Motor neuron (in vitro differentiated cells): ENCODE measurements at regions not wholly inside any gene's neighbourhood (a gene's known extent, or its start where the extent isn't known, plus 50 kb on each side); places are given as distances from the start of the nearest gene placed in this dataset.
A peak's percentile ranks its signal among the peaks of the same experiment; 100 is the strongest.

Experiments used
- ATAC-seq, 8 experiments: fragments of 200-7000 bp; cut with Tn5 transposase; replicated peaks in 6 of 8; 2 replicates each; pipeline ENCODE4 v1.8.0; 2021; ENCODE audit warnings: mild to moderate bottlenecking in 8 of 8, moderate library complexity in 8 of 8
- H3K27ac ChIP-seq, 2 donors: fragments of 250-450 bp; sonication (Bioruptor Pico); 2 replicates each; pipeline ENCODE4 v1.9.0; 2021; ENCODE audit warnings: antibody characterized with exemption in 2 of 2, mild to moderate bottlenecking in 2 of 2, moderate library complexity in 1 of 2
- H3K4me1 ChIP-seq, 2 donors: fragments of 250-450 bp; sonication (Bioruptor Pico); replicated peaks in 1 of 2; 2 replicates each; pipeline ENCODE4 v1.6.1; 2021; ENCODE audit warnings: antibody characterized with exemption in 2 of 2, mild to moderate bottlenecking in 2 of 2, moderate library complexity in 1 of 2
- H3K4me3 ChIP-seq, 5 donors: fragments of 250-450 bp; sonication (Bioruptor Pico); 2 replicates each; pipeline ENCODE4 v1.9.0; 2021; ENCODE audit warnings: antibody characterized with exemption in 5 of 5, mild to moderate bottlenecking in 5 of 5, moderate library complexity in 4 of 5
- WGBS, 10 experiments: fragments of 450-650 bp; shearing (Covaris generic); methylation state at CpG; one replicate each; pipeline ENCODE4 v1.0.0; 2022; 5-methylcytosine and 5-hydroxymethylcytosine counted together
- in situ Hi-C, 9 experiments: fragments of 400-800 bp; cut with MboI; loops; one replicate each; pipeline ENCODE4 v1.15.0; 2021; ENCODE audit warnings: low sequenced_read_pairs in 9 of 9, low pct_unique_long_range_greater_than_20kb in 2 of 9; ENCODE audit not compliant: unreplicated experiment in 9 of 9

- Histone ChIP-seq H3K4me1 (no peaks in the 10 kb centered on the region), H3K4me3 (no peak overlapping the region), H3K27ac (no peak overlapping the region)
- no peak for ATAC-seq
- in situ Hi-C loops: no loop called here
These were observed 328.9 kb downstream of the SEC23A start for GRCh38 chr14:38774162-38774561.

- Histone ChIP-seq H3K27ac (no peak overlapping the region), H3K4me3 (no peak overlapping the region), H3K4me1 (no peaks in the 10 kb centered on the region)
- ATAC-seq: no peak
- in situ Hi-C loops: no loop called here
- 0 to 83% (median 65%) methylated on average over 1 of the region's 1 CpG for WGBS, 10 experiments
These were observed 332.8 kb downstream of the SEC23A start for GRCh38 chr14:38770251-38770650.

DNA sequence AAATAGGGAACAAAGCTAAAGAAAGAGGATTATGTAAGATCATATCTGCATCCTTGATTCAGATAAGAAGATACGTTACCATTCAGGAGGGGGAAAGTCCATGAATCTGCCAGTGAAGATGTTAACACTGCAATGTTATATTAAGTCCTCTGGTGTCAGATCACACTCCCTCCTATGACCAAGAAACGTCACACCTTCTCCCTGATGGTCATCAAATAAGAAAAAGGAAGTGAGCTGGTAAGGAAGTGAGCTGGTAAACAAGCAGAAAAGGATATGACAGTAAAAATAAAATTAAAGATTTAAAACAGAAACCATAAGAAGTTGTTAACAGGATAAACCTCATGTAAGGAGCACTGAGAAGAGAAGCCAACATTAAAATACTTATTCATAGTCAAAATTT lies 340.2 kb downstream of the SEC23A start:
- peak in 1 of 8 experiments; percentile 17 for ATAC-seq
- H3K4me1 ChIP-seq: no peaks in the 10 kb centered on the region
- WGBS, 10 experiments: 25 to 93% (median 68%) methylated on average over 1 to 2 of the region's 2 CpGs
- H3K4me3 ChIP-seq: no peak overlapping the region
- in situ Hi-C loops: no loop called here
- no peak overlapping the region for H3K27ac ChIP-seq

DNA sequence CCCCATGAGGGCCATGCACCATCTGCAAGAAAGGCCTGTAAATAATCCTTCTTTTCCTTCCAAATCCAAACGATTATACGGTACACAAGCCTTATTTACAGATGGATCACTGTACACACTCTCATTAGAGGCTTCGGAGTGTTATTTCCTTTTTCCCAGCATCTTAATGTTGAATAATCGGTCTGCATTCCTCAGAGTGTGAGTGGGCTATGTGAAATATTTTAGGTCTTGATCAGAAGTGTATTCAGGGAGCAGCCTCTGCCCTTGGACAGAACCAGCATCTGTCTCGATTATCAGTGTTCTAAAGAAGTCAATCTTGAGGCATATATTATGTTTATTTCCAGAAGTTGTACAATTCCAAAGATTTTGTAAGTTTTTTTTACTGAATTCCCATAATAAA lies 340.6 kb downstream of the SEC23A start:
- Histone ChIP-seq H3K4me3 (no peak overlapping the region), H3K27ac (no peak overlapping the region), H3K4me1 (no peaks in the 10 kb centered on the region)
- whole genome bisulfite sequencing, 10 experiments: 3 to 90% (median 53%) methylated on average over 1 to 5 of the region's 5 CpGs; no CpG with 5 or more reads in 2 of the 10 experiments
- peak in 3 of 8 experiments; percentile 18 to 49 (median 46) for ATAC-seq
- in situ Hi-C loops: no loop called here

DNA sequence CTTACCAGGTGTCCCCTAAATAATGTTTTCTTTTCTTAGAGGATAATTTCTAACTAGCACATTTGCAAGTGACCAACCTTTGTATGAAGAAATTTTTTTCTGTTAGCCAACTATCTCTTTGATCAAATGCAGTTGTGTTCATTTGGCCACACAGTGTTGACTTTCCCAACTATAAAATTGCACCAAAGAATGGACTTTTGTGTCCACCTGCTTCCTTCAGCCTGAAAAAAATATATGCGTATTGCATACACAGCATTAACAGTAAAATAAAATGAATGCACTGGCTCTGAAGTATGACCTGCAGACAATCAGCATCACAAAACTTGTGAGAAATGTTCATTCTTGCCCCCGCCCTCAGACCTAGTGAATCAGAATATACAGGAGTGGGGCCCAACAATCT lies 342.0 kb downstream of the SEC23A start:
- Histone ChIP-seq H3K4me1 (no peaks in the 10 kb centered on the region), H3K4me3 (no peak overlapping the region), H3K27ac (no peak overlapping the region)
- in situ Hi-C loops: no loop called here
- 50 to 100% (median 86%) methylated on average over 1 to 2 of the region's 2 CpGs for WGBS, 10 experiments
- ATAC-seq: no peak

- in situ Hi-C loops: no loop called here
- 63 to 100% (median 80%) methylated on average over 1 to 2 of the region's 2 CpGs; no CpG with 5 or more reads in 3 of the 10 experiments for WGBS, 10 experiments
- H3K4me3 ChIP-seq: no peak overlapping the region
- no peaks in the 10 kb centered on the region for H3K4me1 ChIP-seq
- H3K27ac ChIP-seq: no peak overlapping the region
- no peak for ATAC-seq
These were observed 344.4 kb downstream of the SEC23A start for GRCh38 chr14:38758661-38759060.

- Histone ChIP-seq H3K27ac (no peak overlapping the region), H3K4me1 (no peaks in the 10 kb centered on the region), H3K4me3 (no peak overlapping the region)
- no peak for ATAC-seq
- in situ Hi-C loops: no loop called here
- WGBS, 10 experiments: 33 to 100% (median 75%) methylated on average over 2 to 3 of the region's 3 CpGs; no CpG with 5 or more reads in 1 of the 10 experiments
These were observed 348.0 kb downstream of the SEC23A start for GRCh38 chr14:38755036-38755435.

DNA sequence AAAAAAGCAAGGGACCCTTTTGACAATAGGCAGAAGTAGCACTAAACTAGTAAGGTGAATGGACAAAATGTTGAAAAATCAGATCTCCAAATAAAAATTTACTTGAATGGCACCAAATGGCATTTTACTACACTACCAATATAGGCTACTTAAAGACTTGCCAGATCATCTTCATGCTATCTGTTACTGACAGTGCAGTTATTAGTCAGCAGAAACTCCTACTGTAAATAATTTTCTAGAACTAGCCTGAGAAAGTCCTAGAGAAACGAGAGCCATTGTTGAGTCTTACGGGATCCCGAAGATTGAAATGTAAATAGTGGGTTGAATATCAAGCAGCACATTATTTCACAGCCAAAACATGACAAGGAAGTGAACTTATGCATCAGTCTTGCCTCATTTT lies 350.3 kb downstream of the SEC23A start:
- no peaks in the 10 kb centered on the region for H3K4me1 ChIP-seq
- no peak for ATAC-seq
- WGBS, 10 experiments: 25 to 88% (median 73%) methylated on average over 1 to 3 of the region's 3 CpGs
- H3K27ac ChIP-seq: no peak overlapping the region
- in situ Hi-C loops: no loop called here
- no peak overlapping the region for H3K4me3 ChIP-seq

DNA sequence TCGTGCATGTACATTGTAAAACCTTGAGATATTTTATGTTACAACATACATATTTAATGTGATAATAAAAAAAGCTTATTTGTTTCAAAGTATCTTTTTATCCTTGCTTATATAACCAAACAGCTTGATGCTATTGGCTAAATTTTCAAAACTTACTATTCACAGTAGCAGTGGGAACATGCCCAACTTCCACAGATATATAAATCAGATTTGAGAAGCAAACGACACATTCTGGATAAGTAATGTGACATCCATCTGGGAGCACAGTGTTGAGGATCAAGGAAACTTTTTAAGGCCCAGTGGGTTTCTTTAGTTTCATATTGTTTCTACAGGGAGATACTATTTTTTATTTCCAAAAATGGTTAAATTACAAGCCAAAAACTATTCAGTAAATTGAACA lies 350.7 kb downstream of the SEC23A start:
- WGBS, 10 experiments: 0 to 100% (median 81%) methylated on average over 1 to 2 of the region's 2 CpGs; no CpG with 5 or more reads in 1 of the 10 experiments
- Histone ChIP-seq H3K4me1 (no peaks in the 10 kb centered on the region), H3K4me3 (no peak overlapping the region), H3K27ac (no peak overlapping the region)
- in situ Hi-C loops: no loop called here
- ATAC-seq: no peak

DNA sequence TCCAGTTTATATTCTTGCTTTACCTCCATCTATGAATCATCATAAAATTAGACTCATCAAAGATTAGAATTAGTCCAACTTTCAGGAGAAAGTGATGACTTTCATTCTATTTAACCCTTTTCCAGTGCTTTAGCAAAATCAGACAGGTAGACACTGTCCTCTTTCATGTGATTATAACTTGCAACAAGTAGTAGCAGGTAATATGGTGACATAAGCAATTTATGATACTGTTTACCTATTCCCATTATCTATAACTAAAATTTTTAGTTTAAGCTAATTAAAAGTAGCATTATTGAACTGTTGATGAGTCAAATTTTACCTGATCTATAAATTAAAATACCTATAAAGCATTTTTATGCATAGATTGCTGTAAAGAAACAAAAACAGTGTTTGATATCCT lies 351.6 kb downstream of the SEC23A start:
- in situ Hi-C loops: no loop called here
- Histone ChIP-seq H3K4me1 (no peaks in the 10 kb centered on the region), H3K4me3 (no peak overlapping the region), H3K27ac (no peak overlapping the region)
- ATAC-seq: no peak

- Histone ChIP-seq H3K4me1 (no peaks in the 10 kb centered on the region), H3K4me3 (no peak overlapping the region), H3K27ac (no peak overlapping the region)
- WGBS, 10 experiments: 48 to 100% (median 72%) methylated on average over 1 to 3 of the region's 3 CpGs; no CpG with 5 or more reads in 1 of the 10 experiments
- no peak for ATAC-seq
- in situ Hi-C loops: loop anchor here in 1 of 9 experiments (25.0 kb wide), 1 partner anchor 262 kb away; no protein-coding TSS in a partner anchor
These were observed 353.1 kb downstream of the SEC23A start for GRCh38 chr14:38749936-38750335.

DNA sequence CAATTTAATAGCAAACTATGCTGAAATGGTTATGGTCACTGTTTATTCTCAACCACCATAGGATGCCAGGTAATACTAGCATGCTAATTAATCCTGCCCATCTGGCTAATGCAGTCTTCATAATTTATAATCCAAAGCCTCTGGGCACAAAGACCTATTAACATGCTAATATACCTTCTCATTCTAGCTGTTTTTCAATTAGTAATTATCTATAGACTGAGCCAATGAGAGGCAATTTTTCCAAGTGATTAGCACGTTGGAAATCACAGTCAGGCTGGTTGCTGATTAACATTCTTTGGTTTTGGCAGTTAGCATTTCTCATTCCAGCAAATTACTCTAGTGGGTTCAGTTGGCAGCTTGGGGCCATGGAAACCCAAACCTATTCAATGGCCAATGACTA lies 357.2 kb downstream of the SEC23A start:
- in situ Hi-C loops: loop anchor here in 1 of 9 experiments (25.0 kb wide), 1 partner anchor 266 kb away; no protein-coding TSS in a partner anchor
- no peak overlapping the region for H3K4me3 ChIP-seq
- H3K27ac ChIP-seq: no peak overlapping the region
- H3K4me1 ChIP-seq: no peaks in the 10 kb centered on the region
- ATAC-seq: no peak
- WGBS, 10 experiments: 0 to 60% (median 22%) methylated on average over 1 of the region's 1 CpG; no CpG with 5 or more reads in 5 of the 10 experiments

DNA sequence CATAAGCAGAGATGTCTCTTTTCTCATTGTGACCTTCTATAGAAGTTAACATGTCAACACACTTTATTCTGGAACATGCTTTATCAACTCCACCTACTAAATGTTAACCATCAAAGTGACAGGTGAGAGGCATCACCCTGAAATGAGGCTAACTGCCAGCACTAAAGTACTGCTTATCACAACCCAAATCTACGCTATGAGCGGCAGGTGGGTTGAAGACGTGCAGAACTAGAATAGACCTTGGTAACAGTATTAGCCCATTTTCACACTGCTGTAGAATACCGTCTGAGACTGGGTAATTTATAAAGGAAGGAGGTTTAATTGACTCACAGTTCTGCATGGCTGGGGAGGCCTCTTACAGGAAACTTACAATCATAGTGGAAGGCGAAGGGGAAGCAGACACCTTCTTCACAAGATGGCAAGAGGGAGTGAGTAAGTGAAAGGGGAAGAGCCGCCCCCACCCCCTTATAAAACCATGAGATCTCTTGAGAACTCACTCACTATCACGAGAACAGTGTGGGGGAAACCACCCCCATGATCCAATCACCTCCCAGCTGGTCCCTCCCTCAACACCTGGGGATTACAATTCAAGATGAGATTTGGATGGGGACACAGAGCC lies 359.0 kb downstream of the SEC23A start:
- in situ Hi-C loops: loop anchor here in 1 of 9 experiments (25.0 kb wide), 1 partner anchor 268 kb away; no protein-coding TSS in a partner anchor
- WGBS, 10 experiments: 25 to 100% (median 80%) methylated on average over 1 to 7 of the region's 7 CpGs; no CpG with 5 or more reads in 4 of the 10 experiments
- ATAC-seq: no peak

More for the DNA sequence above, 359.0 kb downstream of the SEC23A start:
- H3K4me1 ChIP-seq: no peaks in the 10 kb centered on the region
- H3K27ac ChIP-seq: no peak overlapping the region
- no peak overlapping the region for H3K4me3 ChIP-seq
